Endothelial cell of umbilical vein (primary cell): ENCODE measurements at regions not wholly inside any gene's neighbourhood (a gene's known extent, or its start where the extent isn't known, plus 50 kb on each side); places are given as distances from the start of the nearest gene placed in this dataset.

Source experiments
- EZH2 ChIP-seq: IDR thresholded peaks from 2 replicates; pipeline ENCODE4 v1.6.1; 2012; ENCODE audit warnings: borderline replicate concordance, low read depth, mild to moderate bottlenecking, moderate library complexity, low read length, inconsistent platforms; ENCODE audit not compliant: severe bottlenecking
- FOS ChIP-seq: IDR thresholded peaks from 2 replicates; pipeline ENCODE4 v1.6.1; 2011; ENCODE audit warnings: mild to moderate bottlenecking, low read length, moderate library complexity, borderline replicate concordance; ENCODE audit not compliant: insufficient read depth
- GATA2 ChIP-seq: IDR thresholded peaks from 2 replicates; pipeline ENCODE4 v1.7.0; 2011; ENCODE audit warnings: low read depth, mild to moderate bottlenecking, moderate library complexity, mixed read lengths, low read length; ENCODE audit not compliant: insufficient read length, insufficient read depth
- POLR2A ChIP-seq: IDR thresholded peaks from 2 replicates; pipeline ENCODE4 v1.6.1; 2012; ENCODE audit warnings: low read depth, mild to moderate bottlenecking, control low read depth, low read length
- POLR2AphosphoS5 ChIP-seq: IDR thresholded peaks from 2 replicates; pipeline ENCODE4 v1.6.1; 2012; ENCODE audit warnings: low read depth, mild to moderate bottlenecking, control low read depth, low read length, moderate library complexity; ENCODE audit not compliant: insufficient read depth
- TF ChIP-seq, protein P1 (sequence below), 2 donors: IDR thresholded peaks; 1 replicate in 1 of 2; 2 replicates in 1 of 2; pipeline ENCODE4 v1.5.1; 2011; ENCODE audit warnings: low read length in 2 of 2, mild to moderate bottlenecking in 2 of 2, moderate library complexity in 2 of 2, control low read depth in 1 of 2, inconsistent platforms in 1 of 2, low read depth in 1 of 2; ENCODE audit not compliant: insufficient read depth in 1 of 2; ENCODE audit errors: extremely low read depth in 1 of 2
- TF ChIP-seq, protein P2 (sequence below): IDR thresholded peaks from 2 replicates; pipeline ENCODE4 v1.6.1; 2011; ENCODE audit not compliant: insufficient read depth, insufficient read length

DNA sequence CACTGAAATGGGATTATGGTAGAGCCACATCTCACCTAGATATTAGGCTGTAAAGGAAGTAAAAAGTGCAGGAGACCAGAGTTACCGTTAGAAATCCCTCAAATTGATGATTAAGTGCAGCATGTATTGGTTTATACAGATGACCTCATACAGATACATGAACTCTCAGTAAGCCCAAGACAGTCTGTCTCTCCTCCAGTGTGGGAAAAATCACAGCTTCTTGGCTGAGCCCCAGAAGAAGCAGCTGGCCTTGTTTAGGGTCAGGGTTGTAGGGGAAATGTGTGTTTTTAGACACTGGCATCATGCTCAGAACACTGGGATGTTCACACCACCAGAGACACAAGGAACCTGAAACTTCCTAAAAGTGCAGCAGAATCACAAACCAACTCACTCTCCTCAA lies 135.9 kb downstream of the KATNIP start:
- TF ChIP-seq, protein P1, sequence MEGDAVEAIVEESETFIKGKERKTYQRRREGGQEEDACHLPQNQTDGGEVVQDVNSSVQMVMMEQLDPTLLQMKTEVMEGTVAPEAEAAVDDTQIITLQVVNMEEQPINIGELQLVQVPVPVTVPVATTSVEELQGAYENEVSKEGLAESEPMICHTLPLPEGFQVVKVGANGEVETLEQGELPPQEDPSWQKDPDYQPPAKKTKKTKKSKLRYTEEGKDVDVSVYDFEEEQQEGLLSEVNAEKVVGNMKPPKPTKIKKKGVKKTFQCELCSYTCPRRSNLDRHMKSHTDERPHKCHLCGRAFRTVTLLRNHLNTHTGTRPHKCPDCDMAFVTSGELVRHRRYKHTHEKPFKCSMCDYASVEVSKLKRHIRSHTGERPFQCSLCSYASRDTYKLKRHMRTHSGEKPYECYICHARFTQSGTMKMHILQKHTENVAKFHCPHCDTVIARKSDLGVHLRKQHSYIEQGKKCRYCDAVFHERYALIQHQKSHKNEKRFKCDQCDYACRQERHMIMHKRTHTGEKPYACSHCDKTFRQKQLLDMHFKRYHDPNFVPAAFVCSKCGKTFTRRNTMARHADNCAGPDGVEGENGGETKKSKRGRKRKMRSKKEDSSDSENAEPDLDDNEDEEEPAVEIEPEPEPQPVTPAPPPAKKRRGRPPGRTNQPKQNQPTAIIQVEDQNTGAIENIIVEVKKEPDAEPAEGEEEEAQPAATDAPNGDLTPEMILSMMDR (IDR thresholded peaks at IDR 0.05; ENCODE audit: extremely low read depth in 1 of 2, insufficient read depth in 1 of 2, low read depth in 1 of 2, low read length in 2 of 2), result no peak
- TF ChIP-seq POLR2AphosphoS5 (no peak), FOS (no peak), POLR2A (no peak), GATA2 (no peak), EZH2 (no peak)
- TF ChIP-seq, protein P2, sequence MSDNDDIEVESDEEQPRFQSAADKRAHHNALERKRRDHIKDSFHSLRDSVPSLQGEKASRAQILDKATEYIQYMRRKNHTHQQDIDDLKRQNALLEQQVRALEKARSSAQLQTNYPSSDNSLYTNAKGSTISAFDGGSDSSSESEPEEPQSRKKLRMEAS, result no peak
